ENCODE measurements at regions not wholly inside any gene's neighbourhood (a gene's known extent, or its start where the extent isn't known, plus 50 kb on each side); places are given as distances from the start of the nearest gene placed in this dataset.

- ChIA-PET POLR2A (no interaction called here), CTCF (no interaction called here)
- in situ Hi-C loops (cut with HindIII; ENCODE audit: low pct_unique_long_range_greater_than_20kb, low sequenced_read_pairs), result no loop called here
- Histone ChIP-seq H3K9me3 (ENCODE audit: control insufficient read depth, insufficient read depth, low read depth, low read length) (no peaks in the 10 kb centered on the region), H3K4me3 (ENCODE audit: low read depth in 2 of 2, low read length in 2 of 2) (no peak overlapping the region), H3K4me1 (ENCODE audit: control insufficient read depth, insufficient read depth, low read length) (no peaks in the 10 kb centered on the region), H3K27me3 (ENCODE audit: control insufficient read depth, insufficient read depth, low read length) (no peaks in the 10 kb centered on the region), H3K27ac (ENCODE audit: low read length) (no peak overlapping the region), H3K36me3 (ENCODE audit: control insufficient read depth, insufficient read depth, low read length) (no peaks in the 10 kb centered on the region)
- DNase-seq (ENCODE audit: low read depth, low spot score) (no peak), ATAC-seq (no peak)
- no peak for TF ChIP-seq TCF7L2 (IDR thresholded peaks at IDR 0.05; ENCODE audit: low read depth, low read length)
- no peak for TF ChIP-seq POLR2AphosphoS5 (IDR thresholded peaks at IDR 0.05; ENCODE audit: low read depth, low read length)
- no peak for TF ChIP-seq SIN3A (IDR thresholded peaks at IDR 0.05; ENCODE audit: borderline replicate concordance, insufficient read depth, low read depth, low read length)
- no TSS peak for BruUV-seq (replicated peaks)
- intact Hi-C loops (cut with micrococcal nuclease; ENCODE audit: unreplicated experiment), result no loop called here
These were observed 123.7 kb upstream of the TNC start for GRCh38 chr9:115241641-115242040.

- Histone ChIP-seq H3K27ac (ENCODE audit: low read length) (no peak overlapping the region), H3K4me3 (ENCODE audit: low read depth in 2 of 2, low read length in 2 of 2) (no peak overlapping the region), H3K36me3 (ENCODE audit: control insufficient read depth, insufficient read depth, low read length) (no peaks in the 10 kb centered on the region), H3K27me3 (ENCODE audit: control insufficient read depth, insufficient read depth, low read length) (no peaks in the 10 kb centered on the region), H3K4me1 (ENCODE audit: control insufficient read depth, insufficient read depth, low read length) (no peaks in the 10 kb centered on the region), H3K9me3 (ENCODE audit: control insufficient read depth, insufficient read depth, low read depth, low read length) (no peaks in the 10 kb centered on the region)
- ChIA-PET POLR2A (no interaction called here), CTCF (no interaction called here)
- BruUV-seq (replicated peaks), result no TSS peak
- no peak for ATAC-seq
- intact Hi-C loops (cut with micrococcal nuclease; ENCODE audit: unreplicated experiment) (no loop called here), in situ Hi-C loops (cut with HindIII; ENCODE audit: low pct_unique_long_range_greater_than_20kb, low sequenced_read_pairs) (no loop called here)
- TF ChIP-seq TCF7L2 (IDR thresholded peaks at IDR 0.05; ENCODE audit: low read depth, low read length) (no peak), CTCF (IDR thresholded peaks at IDR 0.05) (no peak), POLR2AphosphoS5 (IDR thresholded peaks at IDR 0.05; ENCODE audit: low read depth, low read length) (no peak), SIN3A (IDR thresholded peaks at IDR 0.05; ENCODE audit: borderline replicate concordance, insufficient read depth, low read depth, low read length) (no peak)
- TF ChIP-seq, protein P1, sequence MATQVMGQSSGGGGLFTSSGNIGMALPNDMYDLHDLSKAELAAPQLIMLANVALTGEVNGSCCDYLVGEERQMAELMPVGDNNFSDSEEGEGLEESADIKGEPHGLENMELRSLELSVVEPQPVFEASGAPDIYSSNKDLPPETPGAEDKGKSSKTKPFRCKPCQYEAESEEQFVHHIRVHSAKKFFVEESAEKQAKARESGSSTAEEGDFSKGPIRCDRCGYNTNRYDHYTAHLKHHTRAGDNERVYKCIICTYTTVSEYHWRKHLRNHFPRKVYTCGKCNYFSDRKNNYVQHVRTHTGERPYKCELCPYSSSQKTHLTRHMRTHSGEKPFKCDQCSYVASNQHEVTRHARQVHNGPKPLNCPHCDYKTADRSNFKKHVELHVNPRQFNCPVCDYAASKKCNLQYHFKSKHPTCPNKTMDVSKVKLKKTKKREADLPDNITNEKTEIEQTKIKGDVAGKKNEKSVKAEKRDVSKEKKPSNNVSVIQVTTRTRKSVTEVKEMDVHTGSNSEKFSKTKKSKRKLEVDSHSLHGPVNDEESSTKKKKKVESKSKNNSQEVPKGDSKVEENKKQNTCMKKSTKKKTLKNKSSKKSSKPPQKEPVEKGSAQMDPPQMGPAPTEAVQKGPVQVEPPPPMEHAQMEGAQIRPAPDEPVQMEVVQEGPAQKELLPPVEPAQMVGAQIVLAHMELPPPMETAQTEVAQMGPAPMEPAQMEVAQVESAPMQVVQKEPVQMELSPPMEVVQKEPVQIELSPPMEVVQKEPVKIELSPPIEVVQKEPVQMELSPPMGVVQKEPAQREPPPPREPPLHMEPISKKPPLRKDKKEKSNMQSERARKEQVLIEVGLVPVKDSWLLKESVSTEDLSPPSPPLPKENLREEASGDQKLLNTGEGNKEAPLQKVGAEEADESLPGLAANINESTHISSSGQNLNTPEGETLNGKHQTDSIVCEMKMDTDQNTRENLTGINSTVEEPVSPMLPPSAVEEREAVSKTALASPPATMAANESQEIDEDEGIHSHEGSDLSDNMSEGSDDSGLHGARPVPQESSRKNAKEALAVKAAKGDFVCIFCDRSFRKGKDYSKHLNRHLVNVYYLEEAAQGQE (IDR thresholded peaks at IDR 0.05; ENCODE audit: insufficient read depth in 1 of 2, low read depth in 2 of 2, low read length in 1 of 2), result no peak
- DNase-seq (ENCODE audit: low read depth, low spot score), result no peak
These were observed 131.5 kb upstream of the TNC start for GRCh38 chr9:115249488-115249887.

- ATAC-seq (no peak), DNase-seq (ENCODE audit: low read depth, low spot score) (no peak)
- H3K36me3 ChIP-seq (ENCODE audit: control insufficient read depth, insufficient read depth, low read length), result no peaks in the 10 kb centered on the region
- in situ Hi-C loops (cut with HindIII; ENCODE audit: low pct_unique_long_range_greater_than_20kb, low sequenced_read_pairs) (no loop called here), intact Hi-C loops (cut with micrococcal nuclease; ENCODE audit: unreplicated experiment) (no loop called here)
- no peaks in the 10 kb centered on the region for H3K27me3 ChIP-seq (ENCODE audit: control insufficient read depth, insufficient read depth, low read length)
- ChIA-PET CTCF (no interaction called here), POLR2A (no interaction called here)
- TF ChIP-seq TCF7L2 (IDR thresholded peaks at IDR 0.05; ENCODE audit: low read depth, low read length) (no peak), POLR2AphosphoS5 (IDR thresholded peaks at IDR 0.05; ENCODE audit: low read depth, low read length) (no peak), CTCF (IDR thresholded peaks at IDR 0.05) (no peak), SIN3A (IDR thresholded peaks at IDR 0.05; ENCODE audit: borderline replicate concordance, insufficient read depth, low read depth, low read length) (no peak)
- TF ChIP-seq, protein P1 (IDR thresholded peaks at IDR 0.05; ENCODE audit: insufficient read depth in 1 of 2, low read depth in 2 of 2, low read length in 1 of 2), result no peak
- no peak overlapping the region for H3K4me3 ChIP-seq (ENCODE audit: low read depth in 2 of 2, low read length in 2 of 2)
- H3K9me3 ChIP-seq (ENCODE audit: control insufficient read depth, insufficient read depth, low read depth, low read length), result no peaks in the 10 kb centered on the region
- H3K27ac ChIP-seq (ENCODE audit: low read length), result no peak overlapping the region
- no TSS peak for BruUV-seq (replicated peaks)
- no peaks in the 10 kb centered on the region for H3K4me1 ChIP-seq (ENCODE audit: control insufficient read depth, insufficient read depth, low read length)
These were observed 132.7 kb upstream of the TNC start for GRCh38 chr9:115250621-115251032.
